Right kidney (tissue), 1 donor: ENCODE measurements at regions not wholly inside any gene's neighbourhood (a gene's known extent, or its start where the extent isn't known, plus 50 kb on each side); places are given as distances from the start of the nearest gene placed in this dataset.

Experiments
- DNase-seq: peaks from one replicate; pipeline ENCODE4 v3.0.0-alpha.2; 2016

- DNase-seq, result no peak
Measured at GRCh38 chr22:22396741-22397291, 111.7 kb downstream of the ZNF280B start.

GRCh38 chr22:22397292-22397870 is 111.2 kb downstream of the ZNF280B start:
- DNase-seq, result no peak

DNA sequence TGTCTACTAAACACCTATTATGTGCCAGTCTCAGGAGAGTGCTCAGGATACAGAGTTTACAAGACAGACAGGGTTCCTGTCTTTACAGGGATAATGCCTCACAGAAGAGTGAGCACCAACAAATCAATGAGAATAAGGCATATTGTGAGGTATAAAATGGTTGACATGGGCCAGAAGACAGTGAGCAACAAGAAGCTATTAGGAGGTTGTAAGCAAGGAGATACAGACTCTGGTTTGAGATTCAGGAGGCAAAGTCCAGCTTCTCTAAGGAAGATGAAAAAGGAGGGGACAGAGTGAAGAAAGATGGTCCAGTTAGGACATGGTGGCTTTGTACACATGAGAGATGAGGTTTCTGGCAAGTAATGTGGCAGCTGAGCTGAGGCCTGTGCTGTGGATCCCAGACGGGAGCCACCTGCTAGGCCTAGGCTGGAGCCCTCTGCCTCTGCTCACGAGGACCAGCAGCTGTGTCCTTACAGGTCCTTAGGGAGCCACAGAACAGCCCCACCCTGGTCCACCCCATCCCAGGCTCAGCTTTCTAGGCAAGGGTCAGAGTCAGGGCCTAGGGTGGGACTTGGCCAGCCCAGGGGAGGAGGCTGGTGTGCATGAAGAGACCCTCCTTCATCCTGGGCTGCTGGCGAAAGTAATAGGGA is 110.5 kb downstream of the ZNF280B start:
- no peak for DNase-seq

- DNase-seq, result no peak
Measured at GRCh38 chr22:22398530-22399327, 109.8 kb downstream of the ZNF280B start.

- no peak for DNase-seq
Measured at GRCh38 chr22:22400099-22400498, 108.4 kb downstream of the ZNF280B start.

- no peak for DNase-seq
Measured at GRCh38 chr22:22400964-22401363, 107.6 kb downstream of the ZNF280B start.

DNA sequence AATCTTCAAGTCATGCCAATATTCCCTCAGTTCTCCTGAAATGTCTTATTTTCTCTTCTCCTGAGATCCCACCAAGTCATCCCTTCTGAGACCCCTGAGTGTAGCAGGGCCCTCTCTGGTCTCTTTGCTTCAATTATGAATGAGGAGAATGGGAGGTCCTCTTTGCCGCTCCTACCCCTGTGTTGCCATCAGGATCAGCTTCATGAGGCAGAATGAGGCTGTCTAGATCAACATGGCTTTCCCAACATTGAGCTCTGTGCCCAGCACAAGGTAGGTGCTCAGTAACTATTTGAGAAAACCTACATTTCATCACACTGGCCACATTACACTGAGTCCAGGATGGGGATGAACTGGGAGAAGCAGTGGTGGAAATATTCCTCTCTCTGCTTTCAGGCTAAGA is 107.2 kb downstream of the ZNF280B start:
- DNase-seq, result no peak

GRCh38 chr22:22403306-22403705 is 105.2 kb downstream of the ZNF280B start:
- DNase-seq, result no peak

DNA sequence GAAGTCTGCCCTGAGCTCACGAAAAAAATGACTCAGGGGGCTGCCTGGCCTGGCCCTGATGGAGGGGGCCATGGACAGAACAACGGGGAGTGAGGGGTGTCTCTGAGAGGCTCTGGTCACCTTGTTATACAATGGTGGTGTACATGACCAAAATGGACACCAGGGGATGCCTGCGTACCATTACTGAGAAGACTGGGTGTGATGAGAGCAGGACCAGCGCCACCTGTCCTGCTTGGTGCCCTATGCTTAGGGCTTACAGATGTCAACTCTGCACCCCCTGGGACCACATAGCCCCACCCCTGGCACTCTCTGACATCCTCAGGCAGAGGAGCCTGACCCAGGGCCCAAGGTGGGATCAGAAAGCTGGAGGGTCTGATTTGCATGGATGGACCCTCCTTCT is 104.8 kb downstream of the ZNF280B start:
- DNase-seq, result no peak

DNA sequence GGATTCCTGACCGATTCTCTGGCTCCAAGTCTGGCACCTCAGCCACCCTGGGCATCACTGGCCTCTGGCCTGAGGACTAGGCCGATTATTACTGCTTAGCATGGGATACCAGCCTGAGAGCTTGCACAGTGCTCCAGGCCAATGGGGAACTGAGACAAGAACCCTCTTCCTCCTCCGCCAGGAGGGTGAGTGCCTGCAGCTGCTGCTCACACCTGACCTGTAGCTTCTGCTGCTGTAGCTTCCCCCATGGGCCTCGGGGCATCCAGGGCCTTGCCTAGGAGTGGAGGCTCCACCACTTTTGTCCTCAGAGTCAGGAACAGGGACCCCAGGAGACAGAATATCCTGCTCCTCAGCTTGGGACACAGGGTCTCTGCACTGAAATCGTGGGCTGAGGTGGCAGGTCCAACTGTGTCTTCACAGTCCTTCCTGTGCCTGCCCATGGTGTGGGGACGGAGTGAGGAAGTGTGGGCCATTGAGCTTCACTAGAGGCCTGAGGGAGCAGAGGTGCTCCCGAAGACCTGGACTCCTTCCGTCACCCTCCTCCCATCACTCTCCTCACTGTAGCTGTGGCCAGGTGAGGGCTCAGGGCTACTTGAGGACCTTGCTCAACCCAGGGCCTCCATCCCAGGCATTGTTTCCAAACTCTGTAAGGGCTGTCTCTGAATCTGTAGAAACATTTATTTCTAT is 103.8 kb downstream of the ZNF280B start:
- no peak for DNase-seq

DNA sequence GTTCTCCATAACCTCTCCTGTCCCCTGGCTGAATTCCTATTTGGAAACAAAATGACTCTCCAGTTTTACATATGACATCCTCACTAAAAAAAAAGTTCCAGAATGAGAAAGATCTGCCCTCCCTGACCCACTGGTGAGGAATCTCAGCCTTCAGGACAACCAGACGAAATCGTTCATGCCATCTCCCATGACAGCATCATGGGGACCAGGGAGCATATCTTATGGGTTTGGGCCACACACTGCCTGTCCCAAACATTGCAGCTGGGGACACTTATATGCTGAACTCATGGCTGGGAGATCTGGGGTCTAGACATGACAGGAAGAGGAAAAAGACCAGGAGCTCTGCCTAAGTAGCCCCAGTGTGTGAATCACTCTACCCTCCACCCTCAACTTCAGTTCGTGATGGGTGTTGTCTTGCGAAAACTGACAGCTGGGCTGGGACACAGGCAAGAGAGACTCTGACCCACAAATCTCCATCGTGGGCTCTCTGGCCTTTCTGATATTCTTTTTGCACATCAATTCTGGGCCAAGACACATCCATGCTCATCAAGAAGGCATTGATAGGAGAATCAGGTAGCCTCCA is 102.0 kb downstream of the ZNF280B start:
- DNase-seq, result no peak

DNA sequence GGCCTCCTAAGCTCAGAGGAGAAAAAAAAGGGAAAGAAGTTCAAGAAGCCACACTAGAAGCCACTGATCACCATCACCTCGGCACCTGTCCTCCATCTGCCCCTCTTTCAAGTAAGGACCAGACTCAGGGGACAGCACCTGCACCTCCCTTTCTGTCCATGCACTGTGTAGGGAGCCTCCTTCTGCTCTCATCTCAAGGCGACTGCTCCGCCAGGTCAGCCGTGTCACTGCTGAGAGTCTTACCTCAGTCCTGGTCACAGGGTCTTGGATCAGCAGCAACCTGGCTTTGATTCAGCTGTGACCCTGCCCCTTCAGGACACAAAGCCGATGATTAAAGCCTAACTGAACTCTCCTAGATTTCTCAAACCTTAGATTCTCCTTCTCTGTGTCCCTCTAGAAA is 101.5 kb downstream of the ZNF280B start:
- DNase-seq, result no peak

GRCh38 chr22:22408269-22408668 is 100.3 kb downstream of the ZNF280B start:
- no peak for DNase-seq

DNA sequence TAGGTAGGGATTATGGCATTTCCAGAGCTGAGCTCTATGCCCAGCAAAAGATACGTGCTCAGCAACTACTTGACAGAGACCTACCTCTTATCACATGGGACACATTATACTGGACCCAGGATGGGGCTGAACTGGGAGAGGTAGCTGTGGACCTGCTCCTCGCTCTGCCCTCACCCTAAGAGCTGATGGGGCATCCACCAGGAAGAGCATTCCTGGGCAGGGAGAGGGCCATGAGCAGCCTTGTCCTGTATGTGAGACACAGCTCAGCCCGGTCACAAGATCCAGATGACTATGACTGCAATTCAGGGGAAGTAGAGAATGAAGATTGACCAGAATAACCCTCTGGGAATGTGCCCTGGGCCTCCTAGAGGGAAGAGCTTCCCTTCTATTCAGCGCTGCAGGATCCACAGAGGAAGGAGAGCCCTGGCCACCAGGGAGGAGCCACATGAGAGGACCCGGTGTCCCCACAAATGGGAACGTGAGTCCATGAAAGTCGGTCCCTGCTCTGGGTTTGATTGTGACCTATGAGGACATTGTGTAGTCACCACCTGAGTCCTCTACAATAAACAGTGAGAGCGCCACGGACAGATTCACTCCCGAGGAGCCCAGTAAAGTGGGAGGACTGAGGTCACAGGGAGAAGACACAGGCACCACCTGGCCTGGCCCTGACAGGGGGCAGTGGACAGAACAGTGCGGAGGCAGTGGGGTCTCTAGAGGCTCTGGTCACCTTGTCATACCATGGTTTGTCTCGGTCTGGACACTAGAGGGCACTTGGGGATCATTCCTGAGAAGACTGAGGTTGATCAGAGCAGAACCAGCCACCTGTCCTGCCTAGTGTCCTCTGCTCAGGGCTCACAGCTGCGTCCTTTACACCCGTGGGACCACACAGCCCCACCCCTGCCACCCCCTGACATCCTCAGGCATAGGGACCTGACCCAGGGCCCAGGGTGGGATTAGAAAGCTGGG is 99.5 kb downstream of the ZNF280B start:
- DNase-seq, result no peak

GRCh38 chr22:22410121-22410520 is 98.4 kb downstream of the ZNF280B start:
- no peak for DNase-seq

DNA sequence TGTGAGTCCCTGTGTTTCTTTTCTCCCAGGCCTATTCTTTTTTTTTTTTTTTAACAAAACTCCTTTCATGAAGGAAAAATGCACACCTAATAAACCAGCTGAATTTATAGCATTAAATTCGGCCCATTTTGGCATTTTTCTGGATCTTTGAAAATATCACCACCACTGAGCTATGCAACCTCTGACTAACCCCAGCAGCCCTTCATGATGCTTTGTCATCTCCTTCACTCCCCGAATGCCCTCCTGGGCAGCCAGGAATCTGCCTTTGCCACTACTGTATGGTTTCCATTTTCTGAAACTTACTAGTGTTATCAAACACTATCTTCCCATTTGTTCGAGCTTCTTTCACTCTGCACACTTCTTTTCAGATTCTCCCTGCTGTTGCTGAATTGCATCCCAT is 97.9 kb downstream of the ZNF280B start:
- no peak for DNase-seq

- no peak for DNase-seq
Measured at GRCh38 chr22:22414266-22414665, 94.3 kb downstream of the ZNF280B start.

DNA sequence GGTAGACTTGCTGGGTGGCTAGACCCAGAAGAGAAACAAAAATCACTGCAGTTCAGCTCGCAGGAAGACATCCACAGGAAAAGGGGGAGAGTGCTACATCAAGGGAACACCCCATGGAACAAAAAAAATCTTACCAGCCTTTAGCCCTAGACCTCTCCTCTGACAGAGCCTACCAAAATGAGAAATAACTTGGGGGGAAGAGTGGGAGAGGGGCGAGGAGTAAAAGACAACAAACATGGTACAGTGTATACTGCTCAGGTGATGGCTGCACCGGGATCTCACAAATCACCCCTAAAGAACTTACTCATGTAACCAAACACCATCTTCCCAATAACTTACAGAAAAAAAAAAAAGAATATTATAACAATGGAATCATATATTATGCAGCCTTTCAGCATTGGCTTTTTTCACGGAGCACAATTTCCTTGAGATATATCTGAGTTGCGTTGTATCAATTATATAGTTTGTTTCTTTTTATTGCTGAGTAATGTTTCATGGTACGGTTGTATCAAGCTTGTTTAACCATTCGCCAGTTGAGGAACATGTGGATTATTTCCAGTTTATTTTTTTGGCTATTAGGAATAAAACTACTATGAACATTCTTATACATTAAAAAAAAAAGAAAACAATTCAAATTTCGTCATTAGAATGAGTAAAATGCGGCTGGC is 90.9 kb downstream of the ZNF280B start:
- DNase-seq, result no peak

GRCh38 chr22:22418163-22418549 is 90.4 kb downstream of the ZNF280B start:
- no peak for DNase-seq

GRCh38 chr22:22418957-22419356 is 89.6 kb downstream of the ZNF280B start:
- DNase-seq, result no peak

DNA sequence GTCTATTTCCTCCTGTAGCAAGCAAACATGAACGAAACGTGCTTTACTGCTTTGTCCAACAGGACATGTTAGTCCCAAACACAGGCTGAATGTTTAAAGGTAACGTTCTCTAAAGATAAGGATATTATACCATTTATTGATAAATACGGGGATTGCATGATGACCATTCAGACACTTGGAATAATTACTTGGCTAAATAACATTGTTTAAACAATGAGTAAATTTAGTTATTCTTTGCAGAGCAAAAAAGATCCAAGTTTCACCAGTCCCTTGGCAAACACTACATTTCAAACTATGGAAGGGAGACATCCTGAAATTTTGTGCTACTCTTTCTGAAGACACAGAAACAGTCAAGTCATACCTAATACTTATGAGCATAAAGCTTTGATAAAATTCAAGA is 88.0 kb downstream of the ZNF280B start:
- no peak for DNase-seq
